Uterus (tissue), 2 donors: ENCODE measurements at regions not wholly inside any gene's neighbourhood (a gene's known extent, or its start where the extent isn't known, plus 50 kb on each side); places are given as distances from the start of the nearest gene placed in this dataset.

Source experiments
- CTCF ChIP-seq, 4 experiments: fragments of 200-600 bp in 2 of 4; fragments of 450-650 bp in 2 of 4; sonication (generic) in 2 of 4; IDR thresholded peaks; one replicate each; pipeline ENCODE4 v1.5.1; 2016 to 2019; ENCODE audit warnings: antibody characterized with exemption in 4 of 4, mild to moderate bottlenecking in 2 of 4, moderate library complexity in 1 of 4
- POLR2A ChIP-seq, 2 donors: fragments of 450-650 bp; IDR thresholded peaks; one replicate each; pipeline ENCODE4 v1.6.1; 2016; ENCODE audit warnings: antibody characterized with exemption in 2 of 2, mild to moderate bottlenecking in 1 of 2, moderate library complexity in 1 of 2

DNA sequence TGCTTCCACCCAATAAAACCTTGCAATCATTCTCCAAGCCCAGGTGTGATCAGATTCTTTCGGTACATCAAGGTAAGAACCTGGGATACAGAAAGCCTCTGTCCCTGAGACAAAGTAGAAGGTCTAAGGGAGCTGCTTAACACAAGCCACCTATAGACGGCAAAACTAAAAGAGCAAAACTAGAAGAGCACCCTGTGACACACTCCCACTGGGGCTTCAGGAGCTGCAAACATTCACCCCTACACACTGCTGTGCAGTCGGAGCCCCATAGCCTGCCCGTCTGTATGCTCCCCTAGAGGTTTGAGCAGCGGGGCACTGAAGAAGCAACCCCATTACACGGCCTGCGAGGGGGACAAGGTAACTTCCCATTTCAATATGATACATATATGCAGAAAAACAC is 179.6 kb upstream of the CDH9 start:
- no peak for TF ChIP-seq CTCF (IDR thresholded peaks at IDR 0.05)
- TF ChIP-seq POLR2A (IDR thresholded peaks at IDR 0.05), result no peak
